ENCODE measurements at regions not wholly inside any gene's neighbourhood (a gene's known extent, or its start where the extent isn't known, plus 50 kb on each side); places are given as distances from the start of the nearest gene placed in this dataset.

DNA sequence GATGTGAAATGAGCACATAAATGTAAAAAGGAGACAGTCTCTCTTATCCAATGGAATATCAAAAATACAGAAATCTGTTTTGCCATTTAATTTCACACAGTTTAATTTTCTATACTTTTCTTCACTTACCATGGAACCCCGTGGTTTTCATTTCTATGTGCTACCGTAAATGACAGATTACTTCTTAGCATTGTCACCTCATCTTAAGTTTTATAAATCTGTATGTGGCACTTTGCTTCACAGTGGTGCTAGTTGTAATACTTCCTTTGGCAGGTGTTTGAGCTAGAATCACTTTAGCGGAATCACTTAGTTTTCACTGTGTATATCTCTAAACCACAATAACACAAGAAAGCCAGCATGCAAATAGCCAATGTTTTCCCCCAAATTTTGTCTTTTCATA lies 781.9 kb upstream of the MGAT4C start:
- H3K9ac ChIP-seq (ENCODE audit: low read length), result no peak overlapping the region
- H2BK120ac ChIP-seq (ENCODE audit: low read depth, low read length), result no peak overlapping the region
- no peak for DNase-seq
- 83% methylated on average over 2 of the region's 3 CpGs for WGBS
- H2BK5ac ChIP-seq (ENCODE audit: low read depth, low read length, poor library complexity, severe bottlenecking), result no peak overlapping the region
- H4K91ac ChIP-seq (ENCODE audit: low read length), result no peak overlapping the region
- no peak overlapping the region for H3K4me2 ChIP-seq (ENCODE audit: low read length, poor library complexity, severe bottlenecking)
- H3K4me3 ChIP-seq (ENCODE audit: insufficient read depth in 1 of 2, low read depth in 1 of 2, low read length in 2 of 2), result no peak overlapping the region
- no peak overlapping the region for H3K23ac ChIP-seq (ENCODE audit: low read length in 2 of 2)
- no peak overlapping the region for H2AK5ac ChIP-seq (ENCODE audit: low read length, severe bottlenecking)
- no peak overlapping the region for H2BK12ac ChIP-seq (ENCODE audit: low read length in 2 of 2)
- H3K27me3 ChIP-seq (ENCODE audit: control insufficient read depth in 1 of 2, insufficient read depth in 1 of 2, low read length in 2 of 2), result no peaks in the 10 kb centered on the region
- no peak overlapping the region for H2AFZ ChIP-seq (ENCODE audit: low read depth, low read length)
- no peak overlapping the region for H3K27ac ChIP-seq (ENCODE audit: low read length, poor library complexity, severe bottlenecking)
- H2BK15ac ChIP-seq (ENCODE audit: low read depth, poor library complexity, severe bottlenecking), result no peak overlapping the region
- H3K4ac ChIP-seq (ENCODE audit: low read depth in 1 of 2, low read length in 2 of 2), result no peak overlapping the region
- H3K18ac ChIP-seq (ENCODE audit: low read depth in 1 of 2, low read length in 2 of 2), result no peak overlapping the region
- H3K36me3 ChIP-seq (ENCODE audit: control insufficient read depth in 1 of 2, insufficient read depth in 2 of 2, low read depth in 1 of 2, low read length in 2 of 2), result no peaks in the 10 kb centered on the region
- no peaks in the 10 kb centered on the region for H3K9me3 ChIP-seq (ENCODE audit: control insufficient read depth, low read length)
- H3K79me1 ChIP-seq (replicated peaks; ENCODE audit: low read length, poor library complexity, severe bottlenecking), result no peaks in the 10 kb centered on the region
- H3K4me1 ChIP-seq (ENCODE audit: control insufficient read depth, insufficient read depth, low read depth, low read length), result no peaks in the 10 kb centered on the region
- no peak overlapping the region for H4K8ac ChIP-seq (ENCODE audit: low read length)
- H3K14ac ChIP-seq (ENCODE audit: low read length in 2 of 2), result no peak overlapping the region

DNA sequence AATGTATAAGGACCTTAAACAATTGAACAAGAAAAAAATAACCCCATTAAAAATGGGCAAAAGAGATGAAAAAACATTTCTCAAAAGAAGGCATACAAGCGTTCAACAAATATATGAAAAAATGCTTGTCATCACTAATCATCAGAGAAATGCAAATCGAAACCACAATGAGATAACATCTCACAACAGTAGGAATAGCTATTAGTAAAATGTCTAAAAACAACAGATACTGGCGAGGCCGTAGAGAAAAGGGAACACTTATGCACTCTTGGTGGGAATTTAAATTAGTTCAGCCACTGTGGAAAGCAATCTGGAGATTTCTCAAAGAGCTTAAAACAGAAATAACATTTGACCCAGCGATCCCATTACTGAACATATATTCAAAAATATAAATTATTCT lies 769.8 kb upstream of the MGAT4C start:
- Histone ChIP-seq H3K4ac (ENCODE audit: low read depth in 1 of 2, low read length in 2 of 2) (no peak overlapping the region), H3K27ac (ENCODE audit: low read length, poor library complexity, severe bottlenecking) (no peak overlapping the region), H3K79me1 (replicated peaks; ENCODE audit: low read length, poor library complexity, severe bottlenecking) (no peaks in the 10 kb centered on the region), H2BK5ac (ENCODE audit: low read depth, low read length, poor library complexity, severe bottlenecking) (no peak overlapping the region), H2BK15ac (ENCODE audit: low read depth, poor library complexity, severe bottlenecking) (no peak overlapping the region), H2BK120ac (ENCODE audit: low read depth, low read length) (no peak overlapping the region), H4K91ac (ENCODE audit: low read length) (no peak overlapping the region), H3K27me3 (ENCODE audit: control insufficient read depth in 1 of 2, insufficient read depth in 1 of 2, low read length in 2 of 2) (no peaks in the 10 kb centered on the region), H3K18ac (ENCODE audit: low read depth in 1 of 2, low read length in 2 of 2) (no peak overlapping the region), H4K8ac (ENCODE audit: low read length) (no peak overlapping the region), H3K14ac (ENCODE audit: low read length in 2 of 2) (no peak overlapping the region), H2AFZ (ENCODE audit: low read depth, low read length) (no peak overlapping the region), H2BK12ac (ENCODE audit: low read length in 2 of 2) (no peak overlapping the region), H3K9me3 (ENCODE audit: control insufficient read depth, low read length) (peaks cover under 1% of the 10 kb centered on the region), H2AK5ac (ENCODE audit: low read length, severe bottlenecking) (no peak overlapping the region), H3K4me2 (ENCODE audit: low read length, poor library complexity, severe bottlenecking) (no peak overlapping the region), H3K4me1 (ENCODE audit: control insufficient read depth, insufficient read depth, low read depth, low read length) (no peaks in the 10 kb centered on the region), H3K9ac (ENCODE audit: low read length) (no peak overlapping the region), H3K23ac (ENCODE audit: low read length in 2 of 2) (no peak overlapping the region), H3K36me3 (ENCODE audit: control insufficient read depth in 1 of 2, insufficient read depth in 2 of 2, low read depth in 1 of 2, low read length in 2 of 2) (no peaks in the 10 kb centered on the region), H3K4me3 (ENCODE audit: insufficient read depth in 1 of 2, low read depth in 1 of 2, low read length in 2 of 2) (no peak overlapping the region)
- peak; percentile 16 for DNase-seq
- 83% methylated on average over 4 of the region's 5 CpGs for WGBS

DNA sequence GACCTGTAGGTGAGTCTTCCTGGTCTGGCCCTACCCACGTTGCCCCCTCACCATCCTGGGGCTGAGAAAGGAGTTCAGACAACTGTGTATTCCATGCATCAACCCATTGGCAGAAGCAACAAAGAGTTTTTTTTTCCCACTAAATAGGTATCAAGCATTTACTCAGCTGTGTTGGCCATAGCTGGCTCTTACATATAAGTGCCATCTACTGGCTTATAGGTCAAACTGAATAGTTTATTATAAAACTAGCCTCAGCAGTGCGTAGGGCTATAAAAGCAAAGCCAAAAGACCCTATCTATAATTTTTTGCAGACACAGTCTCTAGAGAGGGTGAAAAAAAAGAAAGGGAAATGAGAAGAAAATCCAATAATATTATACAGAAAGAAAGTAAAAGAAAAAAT lies 765.2 kb upstream of the MGAT4C start:
- H2BK120ac ChIP-seq (ENCODE audit: low read depth, low read length), result no peak overlapping the region
- H3K79me1 ChIP-seq (replicated peaks; ENCODE audit: low read length, poor library complexity, severe bottlenecking), result no peaks in the 10 kb centered on the region
- H4K91ac ChIP-seq (ENCODE audit: low read length), result no peak overlapping the region
- no peak overlapping the region for H3K18ac ChIP-seq (ENCODE audit: low read depth in 1 of 2, low read length in 2 of 2)
- no peaks in the 10 kb centered on the region for H3K4me1 ChIP-seq (ENCODE audit: control insufficient read depth, insufficient read depth, low read depth, low read length)
- no peak for DNase-seq
- no peak overlapping the region for H3K4me3 ChIP-seq (ENCODE audit: insufficient read depth in 1 of 2, low read depth in 1 of 2, low read length in 2 of 2)
- no peak overlapping the region for H3K14ac ChIP-seq (ENCODE audit: low read length in 2 of 2)
- no peak overlapping the region for H3K23ac ChIP-seq (ENCODE audit: low read length in 2 of 2)
- H4K8ac ChIP-seq (ENCODE audit: low read length), result no peak overlapping the region
- H2BK15ac ChIP-seq (ENCODE audit: low read depth, poor library complexity, severe bottlenecking), result no peak overlapping the region
- no peak overlapping the region for H3K27ac ChIP-seq (ENCODE audit: low read length, poor library complexity, severe bottlenecking)
- no peak overlapping the region for H2AFZ ChIP-seq (ENCODE audit: low read depth, low read length)
- H3K4me2 ChIP-seq (ENCODE audit: low read length, poor library complexity, severe bottlenecking), result no peak overlapping the region
- peaks cover 6% of the 10 kb centered on the region for H3K9me3 ChIP-seq (ENCODE audit: control insufficient read depth, low read length)
- H3K36me3 ChIP-seq (ENCODE audit: control insufficient read depth in 1 of 2, insufficient read depth in 2 of 2, low read depth in 1 of 2, low read length in 2 of 2), result no peaks in the 10 kb centered on the region
- H3K9ac ChIP-seq (ENCODE audit: low read length), result no peak overlapping the region
- no peak overlapping the region for H2BK5ac ChIP-seq (ENCODE audit: low read depth, low read length, poor library complexity, severe bottlenecking)
- H2AK5ac ChIP-seq (ENCODE audit: low read length, severe bottlenecking), result no peak overlapping the region
- H2BK12ac ChIP-seq (ENCODE audit: low read length in 2 of 2), result no peak overlapping the region
- 76% methylated on average over 1 of the region's 2 CpGs for WGBS
- H3K4ac ChIP-seq (ENCODE audit: low read depth in 1 of 2, low read length in 2 of 2), result no peak overlapping the region
- no peaks in the 10 kb centered on the region for H3K27me3 ChIP-seq (ENCODE audit: control insufficient read depth in 1 of 2, insufficient read depth in 1 of 2, low read length in 2 of 2)

DNA sequence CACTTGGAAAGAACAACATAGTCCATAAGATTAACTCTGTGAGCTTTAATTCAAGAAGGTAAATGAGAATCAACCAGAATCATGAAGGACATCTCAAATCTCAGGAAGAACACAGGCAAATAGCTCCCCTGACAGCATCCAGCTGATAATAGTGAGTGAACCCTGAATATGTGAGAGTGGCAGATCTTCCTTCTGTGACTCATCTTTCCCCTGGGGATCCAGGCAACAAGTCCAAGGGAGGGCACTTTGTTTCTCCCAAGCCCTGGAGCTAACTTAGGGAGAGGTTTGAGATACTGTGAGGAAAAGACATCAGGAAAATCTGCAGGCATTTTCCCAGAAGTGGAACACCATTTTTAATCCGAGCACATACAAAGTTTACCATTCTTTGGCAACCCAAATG lies 763.9 kb upstream of the MGAT4C start:
- no peak overlapping the region for H3K4me2 ChIP-seq (ENCODE audit: low read length, poor library complexity, severe bottlenecking)
- no peak overlapping the region for H4K91ac ChIP-seq (ENCODE audit: low read length)
- no peak for DNase-seq
- H2AK5ac ChIP-seq (ENCODE audit: low read length, severe bottlenecking), result no peak overlapping the region
- no peak overlapping the region for H3K9ac ChIP-seq (ENCODE audit: low read length)
- H2AFZ ChIP-seq (ENCODE audit: low read depth, low read length), result no peak overlapping the region
- H3K79me1 ChIP-seq (replicated peaks; ENCODE audit: low read length, poor library complexity, severe bottlenecking), result no peaks in the 10 kb centered on the region
- H3K27me3 ChIP-seq (ENCODE audit: control insufficient read depth in 1 of 2, insufficient read depth in 1 of 2, low read length in 2 of 2), result no peaks in the 10 kb centered on the region
- H4K8ac ChIP-seq (ENCODE audit: low read length), result no peak overlapping the region
- no peak overlapping the region for H2BK120ac ChIP-seq (ENCODE audit: low read depth, low read length)
- no peak overlapping the region for H3K4ac ChIP-seq (ENCODE audit: low read depth in 1 of 2, low read length in 2 of 2)
- no peak overlapping the region for H2BK12ac ChIP-seq (ENCODE audit: low read length in 2 of 2)
- H2BK15ac ChIP-seq (ENCODE audit: low read depth, poor library complexity, severe bottlenecking), result no peak overlapping the region
- no peak overlapping the region for H3K14ac ChIP-seq (ENCODE audit: low read length in 2 of 2)
- no peaks in the 10 kb centered on the region for H3K36me3 ChIP-seq (ENCODE audit: control insufficient read depth in 1 of 2, insufficient read depth in 2 of 2, low read depth in 1 of 2, low read length in 2 of 2)
- H2BK5ac ChIP-seq (ENCODE audit: low read depth, low read length, poor library complexity, severe bottlenecking), result no peak overlapping the region
- H3K9me3 ChIP-seq (ENCODE audit: control insufficient read depth, low read length), result peaks cover 15% of the 10 kb centered on the region
- 100% methylated on average over 1 of the region's 1 CpG for WGBS
- H3K27ac ChIP-seq (ENCODE audit: low read length, poor library complexity, severe bottlenecking), result no peak overlapping the region
- no peak overlapping the region for H3K4me3 ChIP-seq (ENCODE audit: insufficient read depth in 1 of 2, low read depth in 1 of 2, low read length in 2 of 2)
- H3K23ac ChIP-seq (ENCODE audit: low read length in 2 of 2), result no peak overlapping the region
- no peaks in the 10 kb centered on the region for H3K4me1 ChIP-seq (ENCODE audit: control insufficient read depth, insufficient read depth, low read depth, low read length)
- H3K18ac ChIP-seq (ENCODE audit: low read depth in 1 of 2, low read length in 2 of 2), result no peak overlapping the region

All from mesenchymal stem cell (in vitro differentiated cells and primary cell).